Transverse colon (tissue), 4 donors: ENCODE measurements at regions not wholly inside any gene's neighbourhood (a gene's known extent, or its start where the extent isn't known, plus 50 kb on each side); places are given as distances from the start of the nearest gene placed in this dataset.

Experiments used
- DNase-seq: peaks from one replicate; pipeline ENCODE4 v3.0.0-alpha.2; 2019
- H3K27ac ChIP-seq, 4 donors: fragments of 200-600 bp; sonication (generic); 2 replicates each; pipeline ENCODE4 v1.5.1; 2016 to 2018; ENCODE audit warnings: inconsistent platforms in 4 of 4
- H3K27me3 ChIP-seq: fragments of 200-600 bp; sonication (generic); 2 replicates; pipeline ENCODE4 v1.5.1; 2017; ENCODE audit warnings: inconsistent platforms
- H3K36me3 ChIP-seq, 4 donors: fragments of 200-600 bp; sonication (generic); 2 replicates each; pipeline ENCODE4 v1.5.1; 2017 to 2019; ENCODE audit warnings: inconsistent platforms in 4 of 4
- H3K4me1 ChIP-seq, 4 donors: fragments of 200-600 bp; sonication (generic); 2 replicates each; pipeline ENCODE4 v1.5.1; 2017 to 2020; ENCODE audit warnings: inconsistent platforms in 4 of 4
- H3K4me3 ChIP-seq, 4 donors: fragments of 200-600 bp; sonication (generic); 1 replicate in 1 of 4; 2 replicates in 3 of 4; pipeline versions ENCODE4 v1.5.1 to v1.6.1; 2017 to 2019; ENCODE audit warnings: inconsistent platforms in 4 of 4
- H3K9me3 ChIP-seq, 2 donors: fragments of 200-600 bp; sonication (generic); 2 replicates each; pipeline ENCODE4 v1.5.1; 2017 to 2019; ENCODE audit warnings: inconsistent platforms in 2 of 2
- EP300 ChIP-seq: sonication (generic); formaldehyde crosslinking; IDR thresholded peaks from one replicate; pipeline ENCODE4 v1.6.1; 2017; ENCODE audit warnings: antibody characterized with exemption, low read depth
- POLR2A ChIP-seq: fragments of 450-650 bp; IDR thresholded peaks from one replicate; pipeline ENCODE4 v1.6.1; 2016; ENCODE audit warnings: antibody characterized with exemption, mild to moderate bottlenecking, moderate library complexity
- POLR2AphosphoS5 ChIP-seq, 3 donors: sonication (generic); formaldehyde crosslinking; IDR thresholded peaks; one replicate each; pipeline ENCODE4 v1.6.1; 2016; ENCODE audit warnings: antibody characterized with exemption in 3 of 3
- WGBS, 2 donors: methylation state at CpG; one replicate each; pipeline ENCODE4 v1.1.5; 2018; ENCODE audit warnings: low coverage in 1 of 2; 5-methylcytosine and 5-hydroxymethylcytosine counted together
- in situ Hi-C, 4 donors: fragments of 200-750 bp; cut with MboI; loops; one replicate each; pipeline versions ENCODE4 v1.15.0 to v1.15.1; 2017; ENCODE audit warnings: low sequenced_read_pairs in 3 of 4, low pct_ligation_motif_present in 1 of 4, low pct_unique_long_range_greater_than_20kb in 1 of 4
- intact Hi-C: fragments of 100-400 bp; cut with DNase I; formaldehyde crosslinking; loops from one replicate; pipeline ENCODE4 v1.15.1; 2023; ENCODE audit warnings: low total_unique reads
- TF ChIP-seq, protein P1 (sequence below), 5 experiments: fragments of 200-600 bp in 3 of 5; fragments of 450-650 bp in 2 of 5; sonication (generic) in 3 of 5; IDR thresholded peaks; 1 replicate in 2 of 5; 2 replicates in 3 of 5; pipeline ENCODE4 v1.5.1; 2016 to 2017; ENCODE audit warnings: antibody characterized with exemption in 5 of 5, inconsistent platforms in 3 of 5, mild to moderate bottlenecking in 2 of 5, moderate library complexity in 1 of 5

DNA sequence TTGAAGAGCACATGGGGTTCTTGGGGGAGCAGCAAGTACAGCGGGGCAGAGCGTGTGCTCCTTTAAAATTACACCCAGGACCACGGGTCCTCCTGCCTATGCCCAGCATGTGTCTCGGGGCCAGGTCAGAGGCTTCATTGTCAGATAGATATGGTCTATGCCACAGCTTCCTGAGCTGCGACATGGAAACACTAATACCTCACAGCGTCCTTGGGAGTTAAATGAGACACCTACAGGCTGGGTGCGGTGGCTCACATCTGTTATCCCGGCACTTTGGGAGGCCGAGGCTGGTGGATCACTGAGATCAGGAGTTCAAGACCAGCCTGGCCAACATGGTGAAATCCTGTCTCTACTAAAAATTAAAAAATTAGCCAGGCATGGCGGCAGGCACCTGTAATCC, 110.8 kb upstream of the ATL2 start:
- Histone ChIP-seq H3K27ac (no peak overlapping the region), H3K27me3 (no peaks in the 10 kb centered on the region), H3K4me3 (no peak overlapping the region), H3K36me3 (no peaks in the 10 kb centered on the region), H3K4me1 (no peaks in the 10 kb centered on the region), H3K9me3 (no peaks in the 10 kb centered on the region)
- WGBS, 2 donors = 86 to 100% methylated on average over 1 to 10 of the region's 10 CpGs
- no peak for DNase-seq
- in situ Hi-C loops = no loop called here
- TF ChIP-seq, protein P1, sequence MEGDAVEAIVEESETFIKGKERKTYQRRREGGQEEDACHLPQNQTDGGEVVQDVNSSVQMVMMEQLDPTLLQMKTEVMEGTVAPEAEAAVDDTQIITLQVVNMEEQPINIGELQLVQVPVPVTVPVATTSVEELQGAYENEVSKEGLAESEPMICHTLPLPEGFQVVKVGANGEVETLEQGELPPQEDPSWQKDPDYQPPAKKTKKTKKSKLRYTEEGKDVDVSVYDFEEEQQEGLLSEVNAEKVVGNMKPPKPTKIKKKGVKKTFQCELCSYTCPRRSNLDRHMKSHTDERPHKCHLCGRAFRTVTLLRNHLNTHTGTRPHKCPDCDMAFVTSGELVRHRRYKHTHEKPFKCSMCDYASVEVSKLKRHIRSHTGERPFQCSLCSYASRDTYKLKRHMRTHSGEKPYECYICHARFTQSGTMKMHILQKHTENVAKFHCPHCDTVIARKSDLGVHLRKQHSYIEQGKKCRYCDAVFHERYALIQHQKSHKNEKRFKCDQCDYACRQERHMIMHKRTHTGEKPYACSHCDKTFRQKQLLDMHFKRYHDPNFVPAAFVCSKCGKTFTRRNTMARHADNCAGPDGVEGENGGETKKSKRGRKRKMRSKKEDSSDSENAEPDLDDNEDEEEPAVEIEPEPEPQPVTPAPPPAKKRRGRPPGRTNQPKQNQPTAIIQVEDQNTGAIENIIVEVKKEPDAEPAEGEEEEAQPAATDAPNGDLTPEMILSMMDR (IDR thresholded peaks at IDR 0.05) = no peak
- TF ChIP-seq EP300 (no peak), POLR2A (no peak), POLR2AphosphoS5 (IDR thresholded peaks at IDR 0.05) (no peak)
- intact Hi-C loops = no loop called here

DNA sequence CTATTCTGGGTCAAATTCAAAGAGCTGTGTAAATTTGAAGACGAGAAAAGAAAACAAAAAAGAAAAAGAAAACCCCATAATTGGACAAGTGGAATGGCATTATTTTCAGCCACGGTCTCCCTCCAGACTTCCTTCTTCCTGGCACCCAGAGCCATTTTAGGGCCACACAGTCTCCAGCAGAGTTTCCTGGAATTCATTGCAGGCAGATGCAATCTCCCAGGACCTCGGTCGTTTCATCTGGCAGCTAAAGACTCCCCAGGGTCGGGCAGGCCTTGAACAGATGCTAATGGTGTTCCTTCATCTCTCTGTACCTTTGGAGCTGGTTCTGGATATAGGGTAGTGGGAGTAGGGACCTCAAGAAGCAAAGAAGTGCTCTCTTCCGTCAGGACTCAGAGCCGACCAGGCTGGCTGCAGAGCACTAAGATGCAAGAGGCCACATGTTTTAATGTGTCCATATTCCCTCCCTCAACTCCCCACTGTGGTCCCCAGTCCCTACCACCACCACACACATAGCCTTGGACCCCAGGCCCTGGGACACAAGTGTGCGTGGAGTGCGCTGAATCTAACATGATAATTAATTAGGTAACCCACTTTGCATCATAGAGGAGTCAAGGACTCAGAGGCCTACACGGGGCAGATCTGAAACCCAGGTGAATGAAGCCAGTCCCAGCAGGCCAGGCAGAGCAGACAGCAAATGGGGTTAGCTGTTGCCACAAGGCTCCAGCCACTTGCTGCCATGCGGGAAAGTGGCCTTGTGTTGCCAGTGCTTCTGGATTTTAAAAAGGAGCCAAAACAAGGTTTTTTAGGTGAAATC, 109.3 kb upstream of the ATL2 start:
- no peaks in the 10 kb centered on the region for H3K4me1 ChIP-seq
- no peaks in the 10 kb centered on the region for H3K27me3 ChIP-seq
- H3K4me3 ChIP-seq = no peak overlapping the region
- 61 to 82% methylated on average over 5 to 11 of the region's 11 CpGs for WGBS, 2 donors
- no peaks in the 10 kb centered on the region for H3K36me3 ChIP-seq
- no peak for TF ChIP-seq POLR2AphosphoS5 (IDR thresholded peaks at IDR 0.05)
- no peak for TF ChIP-seq EP300
- TF ChIP-seq, protein P1 (IDR thresholded peaks at IDR 0.05) = no peak
- no peak for TF ChIP-seq POLR2A
- no peak for DNase-seq
- H3K27ac ChIP-seq = no peak overlapping the region
- intact Hi-C loops = no loop called here
- no peaks in the 10 kb centered on the region for H3K9me3 ChIP-seq
- in situ Hi-C loops = no loop called here

GRCh38 chr2:38485734-38486133, 108.7 kb upstream of the ATL2 start:
- in situ Hi-C loops = no loop called here
- DNase-seq = no peak
- intact Hi-C loops = no loop called here
- peaks cover 3 to 4% of the 10 kb centered on the region in 2 donors for H3K9me3 ChIP-seq
- no peak overlapping the region for H3K27ac ChIP-seq
- H3K36me3 ChIP-seq = no peaks in the 10 kb centered on the region
- 75 to 89% methylated on average over 3 of the region's 3 CpGs for WGBS, 2 donors
- H3K4me3 ChIP-seq = no peak overlapping the region
- H3K27me3 ChIP-seq = no peaks in the 10 kb centered on the region
- no peaks in the 10 kb centered on the region for H3K4me1 ChIP-seq
- TF ChIP-seq POLR2A (no peak), EP300 (no peak), POLR2AphosphoS5 (IDR thresholded peaks at IDR 0.05) (no peak)
- TF ChIP-seq, protein P1 (IDR thresholded peaks at IDR 0.05) = no peak

DNA sequence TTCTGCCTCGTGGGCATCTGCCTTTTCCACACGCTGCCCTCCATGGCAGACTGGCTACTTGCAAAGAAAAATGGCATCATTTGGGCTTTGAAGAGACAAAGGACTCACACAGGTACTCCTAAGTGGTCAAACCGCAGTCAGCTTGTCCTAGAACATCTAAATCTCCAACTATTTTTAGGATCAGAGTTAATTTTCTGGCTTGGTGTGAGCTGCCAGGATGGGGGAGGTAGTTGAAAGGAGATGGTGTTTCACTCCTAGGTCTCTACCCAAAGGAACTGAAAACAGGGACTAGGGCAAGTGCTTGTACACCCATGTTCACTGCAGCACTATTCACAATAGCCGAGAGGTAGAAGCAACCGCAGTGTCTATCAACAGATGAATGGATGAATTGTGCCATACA, 107.9 kb upstream of the ATL2 start:
- H3K4me1 ChIP-seq = no peaks in the 10 kb centered on the region
- DNase-seq = no peak
- in situ Hi-C loops (no loop called here), intact Hi-C loops (no loop called here)
- peaks cover 6 to 9% of the 10 kb centered on the region in 2 donors for H3K9me3 ChIP-seq
- TF ChIP-seq POLR2AphosphoS5 (IDR thresholded peaks at IDR 0.05) = no peak
- TF ChIP-seq, protein P1 (IDR thresholded peaks at IDR 0.05) = no peak
- no peak for TF ChIP-seq POLR2A
- TF ChIP-seq EP300 = no peak
- H3K27ac ChIP-seq = no peak overlapping the region
- H3K36me3 ChIP-seq = no peaks in the 10 kb centered on the region
- no peak overlapping the region for H3K4me3 ChIP-seq
- H3K27me3 ChIP-seq = no peaks in the 10 kb centered on the region
- 50 to 89% methylated on average over 2 to 5 of the region's 5 CpGs for WGBS, 2 donors
